ENCODE measurements at regions not wholly inside any gene's neighbourhood (a gene's known extent, or its start where the extent isn't known, plus 50 kb on each side); places are given as distances from the start of the nearest gene placed in this dataset.
"Not testable (repeated sequence)": the region's sequence is repeated elsewhere in the genome, so short reads cannot be mapped to it uniquely, and the experiment has no call there.

- not testable (repeated sequence) for DNase-seq
These were observed 289.4 kb downstream of the CNTNAP3B start for GRCh38 chr9:41839786-41840185.

GRCh38 chr9:41838953-41839352, 290.3 kb downstream of the CNTNAP3B start:
- not testable (repeated sequence) for DNase-seq

GRCh38 chr9:41838562-41838851, 290.7 kb downstream of the CNTNAP3B start:
- not testable (repeated sequence) for DNase-seq

DNA sequence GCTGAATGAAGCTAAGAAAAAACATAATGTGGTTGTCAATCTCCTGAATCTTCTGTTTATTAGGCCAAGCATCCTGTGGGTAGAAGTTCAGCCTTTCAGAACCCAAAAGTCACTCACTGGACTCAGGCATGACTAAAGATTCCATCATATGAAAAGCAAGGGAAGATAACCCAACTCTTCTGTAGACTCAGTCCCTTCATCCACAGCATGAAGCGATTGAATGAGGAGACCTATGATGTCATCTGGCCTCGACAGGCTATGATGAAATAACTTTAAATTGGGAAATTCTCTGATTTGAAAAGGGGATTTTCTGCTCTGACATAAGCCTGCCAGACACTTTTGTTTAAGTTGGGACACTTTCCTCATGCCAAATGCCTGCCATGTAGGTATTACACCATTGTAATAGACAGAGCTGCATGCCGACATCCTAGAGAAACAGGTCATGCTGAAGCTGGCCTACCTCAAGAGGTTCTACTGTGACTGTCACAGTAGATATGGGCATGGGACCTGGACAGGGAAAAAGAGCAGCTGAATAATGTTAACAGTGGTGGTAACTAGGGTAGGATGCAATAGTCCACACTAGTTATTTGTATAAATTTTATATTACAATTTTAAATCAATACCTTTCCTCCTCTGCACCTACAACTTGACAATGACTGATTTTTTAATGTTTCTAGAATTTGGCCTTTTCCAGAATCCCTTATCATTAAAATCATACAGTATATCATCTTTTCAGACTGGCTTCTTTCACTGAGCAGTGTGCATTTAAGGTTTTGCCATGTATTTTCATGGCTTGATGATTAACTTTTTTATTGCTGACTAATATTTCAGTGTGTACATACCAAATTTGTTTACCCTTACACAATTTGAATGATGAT, 291.3 kb downstream of the CNTNAP3B start:
- not testable (repeated sequence) for DNase-seq

- DNase-seq = not testable (repeated sequence)
These were observed 296.1 kb downstream of the CNTNAP3B start for GRCh38 chr9:41833108-41833507.

- DNase-seq = not testable (repeated sequence)
These were observed 304.5 kb downstream of the CNTNAP3B start for GRCh38 chr9:41824723-41825122.

- DNase-seq = not testable (repeated sequence)
These were observed 326.5 kb downstream of the CNTNAP3B start for GRCh38 chr9:41802706-41803105.

DNA sequence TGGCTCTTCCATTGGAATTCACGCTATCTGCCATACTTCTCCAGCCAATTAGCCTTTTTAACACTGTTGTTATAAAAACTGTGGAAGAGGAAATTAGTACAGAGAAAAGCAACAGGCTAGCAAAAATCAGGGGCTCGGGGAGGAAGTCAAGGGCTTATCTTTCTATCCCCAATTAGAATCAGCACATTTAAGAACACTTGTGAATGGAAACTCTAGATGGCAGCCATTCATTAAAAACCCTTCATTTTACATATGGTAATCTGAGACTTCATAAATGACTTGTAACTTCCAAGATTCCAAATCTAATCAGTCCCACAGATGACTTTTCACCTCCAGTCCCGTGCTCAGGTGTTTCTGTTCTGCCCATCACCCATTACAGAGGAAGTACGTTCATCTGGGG, 330.5 kb downstream of the CNTNAP3B start:
- not testable (repeated sequence) for DNase-seq

GRCh38 chr9:41790719-41791363, 338.4 kb downstream of the CNTNAP3B start:
- DNase-seq = not testable (repeated sequence)

DNA sequence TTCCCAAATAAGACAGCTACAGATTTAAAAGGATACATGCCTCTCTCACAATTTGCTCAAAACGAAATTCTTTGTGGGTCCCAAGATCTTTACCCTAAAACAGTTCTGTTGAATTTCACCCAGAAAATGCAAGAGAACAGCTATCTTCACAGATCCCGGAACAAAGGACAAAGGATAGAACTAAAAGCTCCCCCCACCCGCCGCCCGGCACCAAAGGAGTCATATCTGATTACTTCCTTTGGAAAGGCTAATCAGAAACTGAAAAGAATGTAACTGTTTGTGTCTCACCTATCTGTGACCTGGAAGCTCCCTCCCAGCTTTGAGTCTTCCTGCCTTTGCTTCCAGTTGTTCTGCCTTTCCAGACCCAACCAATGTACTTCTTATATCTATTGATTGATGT, 339.2 kb downstream of the CNTNAP3B start:
- not testable (repeated sequence) for DNase-seq

DNA sequence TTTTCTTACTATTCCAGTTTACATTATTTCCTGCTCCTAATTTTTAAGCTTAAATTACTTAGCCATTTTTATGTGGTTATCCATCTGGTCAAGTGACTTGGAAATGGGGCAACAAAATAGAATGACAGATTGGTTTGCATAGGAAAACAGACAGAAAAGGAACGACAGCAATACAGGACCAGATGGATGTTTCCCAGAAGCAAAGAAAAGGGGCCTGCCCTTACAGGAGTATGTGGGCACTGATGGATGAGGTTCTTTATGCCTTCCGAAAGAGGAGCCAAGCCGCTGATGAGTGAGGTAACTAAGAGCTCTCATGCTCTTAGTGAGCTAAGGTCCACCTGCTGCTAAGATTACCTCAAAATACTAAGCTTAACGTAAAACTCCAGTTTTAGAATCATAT, 339.8 kb downstream of the CNTNAP3B start:
- not testable (repeated sequence) for DNase-seq

- DNase-seq = not testable (repeated sequence)
These were observed 341.3 kb downstream of the CNTNAP3B start for GRCh38 chr9:41787951-41788350.

DNA sequence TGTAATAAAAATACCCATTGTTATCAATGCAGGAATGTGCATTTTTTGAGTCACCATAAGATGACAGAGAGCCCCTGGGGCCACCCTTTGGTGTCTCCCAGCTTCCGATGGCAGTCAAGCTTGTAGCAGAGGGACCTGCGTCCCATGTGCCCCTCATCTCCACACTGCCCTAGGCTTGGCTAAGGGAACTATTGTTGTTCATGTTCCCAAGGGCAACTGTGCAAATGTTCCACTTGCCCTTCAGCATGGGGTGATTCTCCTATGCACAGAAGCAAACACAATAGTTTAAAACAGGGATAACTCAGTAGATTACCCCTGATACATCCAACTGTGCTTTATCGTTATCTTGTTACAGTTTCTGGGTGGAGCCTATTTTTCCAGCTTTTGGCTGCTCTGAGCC, 342.0 kb downstream of the CNTNAP3B start:
- not testable (repeated sequence) for DNase-seq

DNA sequence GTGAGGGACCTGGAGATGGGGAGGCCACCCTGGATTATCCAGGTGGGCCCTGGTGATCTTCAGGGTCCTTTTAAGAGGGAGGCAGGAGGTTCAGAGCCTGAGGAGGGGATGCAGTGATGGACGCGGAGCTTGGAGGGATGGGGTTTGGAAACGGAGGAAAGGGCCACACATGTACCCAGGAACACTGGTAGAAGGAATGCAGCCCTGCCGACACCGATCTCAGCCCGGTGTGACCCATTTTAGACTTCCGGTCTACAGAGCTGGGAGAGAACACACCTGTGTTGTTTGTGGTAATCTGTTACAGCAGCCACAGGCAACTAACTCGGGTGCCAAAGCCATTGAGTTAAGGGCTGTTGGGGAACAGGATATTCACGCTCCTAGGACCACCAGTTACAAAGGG, 345.2 kb downstream of the CNTNAP3B start:
- DNase-seq = not testable (repeated sequence)

GRCh38 chr9:41783070-41783810, 346.0 kb downstream of the CNTNAP3B start:
- not testable (repeated sequence) for DNase-seq

DNA sequence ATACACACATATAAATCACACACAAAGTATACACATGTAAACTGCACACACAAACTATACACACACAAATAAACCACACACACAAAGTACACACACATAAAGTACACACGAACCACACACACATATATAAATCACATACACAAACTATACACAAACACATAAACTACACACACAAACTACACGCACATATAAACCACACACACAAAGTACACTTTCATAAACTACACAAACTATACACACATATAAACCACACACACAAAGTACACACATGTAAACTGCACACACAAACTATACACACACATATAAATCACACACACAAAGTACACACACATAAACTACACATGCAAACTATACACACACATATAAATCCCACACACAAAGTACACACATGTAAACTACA, 347.3 kb downstream of the CNTNAP3B start:
- not testable (repeated sequence) for DNase-seq

DNA sequence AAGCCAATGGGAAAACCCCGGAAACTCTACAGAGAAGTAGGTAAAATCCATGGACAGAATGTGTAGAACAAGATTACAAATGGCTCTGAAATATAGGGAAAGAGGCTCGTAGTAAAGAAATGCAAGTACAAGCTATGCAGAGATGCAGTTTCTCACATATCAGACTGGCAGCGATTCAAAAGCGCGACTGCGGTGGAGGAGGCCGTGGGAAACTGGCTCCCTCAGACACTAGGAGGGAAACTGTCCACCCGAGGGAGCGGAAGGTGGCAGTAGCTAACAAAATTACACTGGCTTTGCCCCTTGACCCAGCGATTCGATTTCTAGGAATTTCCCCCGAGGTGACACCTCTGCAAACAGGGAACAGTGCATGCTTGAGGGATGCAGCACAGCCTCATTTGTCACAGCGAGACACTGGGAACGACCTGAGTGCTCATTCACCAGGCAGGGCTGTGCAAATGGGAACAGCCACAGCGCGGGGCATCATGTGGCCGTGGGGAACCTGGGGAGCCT, 349.3 kb downstream of the CNTNAP3B start:
- not testable (repeated sequence) for DNase-seq

DNA sequence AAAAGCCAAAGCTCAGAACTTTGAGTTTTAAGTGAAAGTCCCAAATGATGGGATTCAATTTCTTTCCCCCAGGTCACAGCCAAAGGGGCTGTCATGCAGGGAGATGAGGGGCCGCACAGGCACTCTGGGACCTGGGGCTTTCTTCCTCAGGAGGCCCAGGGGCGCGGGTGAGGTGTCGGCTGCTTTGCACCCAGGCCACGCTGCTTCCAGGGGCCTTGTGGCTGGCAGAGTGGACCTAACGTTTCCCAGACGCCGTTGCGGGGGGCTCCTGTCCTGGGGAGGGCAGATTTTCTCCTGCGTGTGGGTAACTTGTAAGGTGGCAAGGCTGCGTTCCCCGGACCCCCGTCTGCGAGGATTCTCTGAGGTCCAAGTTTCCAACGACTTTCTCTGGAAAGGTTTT, 350.0 kb downstream of the CNTNAP3B start:
- not testable (repeated sequence) for DNase-seq

- not testable (repeated sequence) for DNase-seq
These were observed 350.6 kb downstream of the CNTNAP3B start for GRCh38 chr9:41778535-41779071.

DNA sequence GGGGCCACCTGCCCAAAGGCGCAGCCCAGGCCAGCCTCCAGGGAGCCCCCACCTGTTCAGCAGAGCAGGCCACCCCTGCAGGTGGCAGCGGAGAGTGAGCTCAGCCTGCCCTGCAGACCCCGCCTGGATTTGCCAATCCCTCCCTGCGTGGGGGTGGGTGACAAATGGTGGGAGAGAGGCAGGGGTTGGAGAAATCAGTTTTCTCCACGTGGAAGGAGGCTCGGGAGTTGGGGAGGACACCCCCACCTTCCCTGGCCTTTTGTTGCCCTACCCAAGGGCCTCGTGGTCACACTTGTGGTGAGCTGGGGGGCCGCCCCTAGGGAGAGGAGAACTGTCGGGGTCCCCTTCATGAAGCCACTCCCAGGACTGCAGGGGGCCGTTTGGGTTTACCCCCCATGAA, 351.7 kb downstream of the CNTNAP3B start:
- not testable (repeated sequence) for DNase-seq

- DNase-seq = not testable (repeated sequence)
These were observed 356.7 kb downstream of the CNTNAP3B start for GRCh38 chr9:41772541-41772940.

DNA sequence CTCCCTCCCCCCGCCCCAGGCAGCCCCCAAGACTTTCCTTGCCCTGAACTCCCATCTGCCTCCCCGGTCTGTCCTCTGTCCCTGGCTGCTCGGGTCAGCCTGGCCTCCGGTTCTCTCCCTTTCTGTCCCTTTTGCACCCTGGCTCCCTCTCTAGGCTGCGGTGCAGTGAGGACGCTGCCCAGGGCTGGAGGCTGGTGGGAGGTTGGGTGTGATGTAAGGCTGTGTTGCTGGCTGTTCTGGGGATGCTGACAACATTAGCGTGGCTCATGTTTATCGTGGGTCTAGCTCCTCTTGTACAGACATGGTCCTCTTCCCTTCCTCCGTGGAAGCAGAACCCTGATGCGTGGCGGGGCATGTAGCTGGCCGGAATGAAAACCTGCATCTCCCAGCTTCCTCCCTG, 357.5 kb downstream of the CNTNAP3B start:
- not testable (repeated sequence) for DNase-seq

GRCh38 chr9:41754822-41755221, 374.4 kb downstream of the CNTNAP3B start:
- not testable (repeated sequence) for DNase-seq
